GM12891 (cell line): ENCODE measurements at regions not wholly inside any gene's neighbourhood (a gene's known extent, or its start where the extent isn't known, plus 50 kb on each side); places are given as distances from the start of the nearest gene placed in this dataset.

ENCODE experiments used
- PAX5 ChIP-seq: IDR thresholded peaks from 2 replicates; pipeline ENCODE4 v1.6.1; 2011; ENCODE audit warnings: low read length, moderate library complexity, mild to moderate bottlenecking; ENCODE audit not compliant: insufficient read depth, severe bottlenecking
- POLR2A ChIP-seq: IDR thresholded peaks from 2 replicates; pipeline ENCODE4 v1.6.1; 2011; ENCODE audit warnings: low read depth, low read length, control low read depth
- POLR2AphosphoS5 ChIP-seq: IDR thresholded peaks from 2 replicates; pipeline ENCODE4 v1.6.1; 2011; ENCODE audit warnings: low read depth, low read length, control low read depth
- POU2F2 ChIP-seq: IDR thresholded peaks from 2 replicates; pipeline ENCODE4 v1.6.1; 2011; ENCODE audit warnings: low read depth, mild to moderate bottlenecking, control low read depth, low read length, moderate library complexity
- SPI1 ChIP-seq: IDR thresholded peaks from 2 replicates; pipeline ENCODE4 v1.6.1; 2011; ENCODE audit warnings: low read depth, low read length, control low read depth
- TAF1 ChIP-seq: IDR thresholded peaks from 2 replicates; pipeline ENCODE4 v1.6.1; 2011; ENCODE audit warnings: low read depth, low read length, control low read depth

DNA sequence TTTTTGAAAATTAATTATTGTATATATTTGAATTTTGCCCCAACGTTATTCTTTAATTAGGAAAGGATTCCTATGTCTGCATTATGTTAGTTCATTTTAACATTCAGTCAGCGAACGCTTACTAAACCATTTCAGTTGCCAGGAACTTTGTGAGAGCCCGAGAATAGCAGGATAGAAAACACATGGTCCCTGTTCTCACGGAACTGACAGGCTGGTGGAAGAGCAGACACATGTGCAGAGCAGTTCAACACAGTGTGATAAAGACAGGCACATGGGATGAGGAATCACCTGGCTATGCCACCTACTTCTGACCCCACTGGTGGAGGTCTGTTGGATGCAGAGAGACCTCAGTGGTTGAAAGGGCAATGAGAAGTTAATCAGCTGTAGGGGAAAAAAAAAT is 367.2 kb downstream of the EPM2A start:
- TF ChIP-seq POLR2A (no peak), POLR2AphosphoS5 (no peak), TAF1 (no peak), SPI1 (no peak), POU2F2 (no peak), PAX5 (no peak)
